ENCODE measurements at regions not wholly inside any gene's neighbourhood (a gene's known extent, or its start where the extent isn't known, plus 50 kb on each side); places are given as distances from the start of the nearest gene placed in this dataset.

- TF ChIP-seq CTCF (IDR thresholded peaks at IDR 0.05) (no peak), NFYB (CRISPR knock-in tag; conservative IDR thresholded peaks at IDR 0.05; ENCODE audit: low read depth) (no peak), ZNF219 (CRISPR knock-in tag; IDR thresholded peaks at IDR 0.05; ENCODE audit: borderline replicate concordance) (no peak), JAZF1 (CRISPR knock-in tag; IDR thresholded peaks at IDR 0.05) (no peak), ZNF512 (CRISPR knock-in tag; IDR thresholded peaks at IDR 0.05; ENCODE audit: borderline replicate concordance) (no peak), ZBTB21 (CRISPR knock-in tag; IDR thresholded peaks at IDR 0.05; ENCODE audit: borderline replicate concordance) (no peak), FOXP4 (CRISPR knock-in tag; IDR thresholded peaks at IDR 0.05) (no peak), EMX1 (CRISPR knock-in tag; IDR thresholded peaks at IDR 0.05) (no peak)
Observed at GRCh38 chr3:87987952-87988351, 70.9 kb downstream of the CGGBP1 start (continued).

GRCh38 chr3:87982421-87982820 lies 76.4 kb downstream of the CGGBP1 start:
- TF ChIP-seq SOX15 (CRISPR knock-in tag; IDR thresholded peaks at IDR 0.05) (no peak), TP53 (CRISPR knock-in tag; IDR thresholded peaks at IDR 0.05) (no peak), ZNF425 (CRISPR knock-in tag; conservative IDR thresholded peaks at IDR 0.05) (no peak)
- Mint-ChIP-seq H3K9me3 (peaks cover 33% of the 10 kb centered on the region), H3K27ac (no peak overlapping the region), H3K4me3 (no peak overlapping the region), H3K4me1 (no peaks in the 10 kb centered on the region), H3K27me3 (ENCODE audit: low read depth) (no peaks in the 10 kb centered on the region; the same call in 1 of the 2 replicates), H3K36me3 (peaks cover 19% of the 10 kb centered on the region)
- ChIA-PET CTCF (interaction anchor here (0.6 kb wide), 1 partner anchor 142 kb away, joined by 3 read pairs; no protein-coding TSS in a partner anchor), POLR2A (no interaction called here)
- DNase-seq (ENCODE audit: low spot score) (no peak), ATAC-seq (no peak)

GRCh38 chr3:87979527-87979926 lies 79.3 kb downstream of the CGGBP1 start:
- no peak overlapping the region for H3K27ac Mint-ChIP-seq
- TF ChIP-seq NR2C2 (CRISPR knock-in tag; IDR thresholded peaks at IDR 0.05) = no peak
- no peak for TF ChIP-seq USF1 (CRISPR knock-in tag; IDR thresholded peaks at IDR 0.05)
- no peak for TF ChIP-seq CTCF (IDR thresholded peaks at IDR 0.05)
- TF ChIP-seq ZNF317 (CRISPR knock-in tag; IDR thresholded peaks at IDR 0.05; ENCODE audit: borderline replicate concordance, low read depth) = no peak
- no peak for TF ChIP-seq KAT7 (CRISPR knock-in tag; IDR thresholded peaks at IDR 0.05; ENCODE audit: borderline replicate concordance)
- no peak for TF ChIP-seq ZBTB21 (CRISPR knock-in tag; IDR thresholded peaks at IDR 0.05; ENCODE audit: borderline replicate concordance)
- TF ChIP-seq E2F4 (CRISPR knock-in tag; IDR thresholded peaks at IDR 0.05; ENCODE audit: borderline replicate concordance, low read depth) = no peak
- TF ChIP-seq ZNF396 (CRISPR knock-in tag; IDR thresholded peaks at IDR 0.05; ENCODE audit: borderline replicate concordance) = no peak
- TF ChIP-seq NFE2L1 (CRISPR knock-in tag; IDR thresholded peaks at IDR 0.05) = no peak
- TF ChIP-seq PREB (CRISPR knock-in tag; IDR thresholded peaks at IDR 0.05; ENCODE audit: borderline replicate concordance) = no peak
- TF ChIP-seq TEAD4 (CRISPR knock-in tag; IDR thresholded peaks at IDR 0.05) = no peak
- no peak for TF ChIP-seq ZNF121 (CRISPR knock-in tag; IDR thresholded peaks at IDR 0.05)
- DNase-seq (ENCODE audit: low spot score) (no peak), ATAC-seq (no peak)
- no peaks in the 10 kb centered on the region for H3K4me1 Mint-ChIP-seq
- H3K27me3 Mint-ChIP-seq (ENCODE audit: low read depth) = no peaks in the 10 kb centered on the region; the same call in 1 of the 2 replicates
- H3K9me3 Mint-ChIP-seq = peaks cover 28% of the 10 kb centered on the region
- H3K36me3 Mint-ChIP-seq = peaks cover 19% of the 10 kb centered on the region
- ChIA-PET CTCF (no interaction called here), POLR2A (no interaction called here)
- no peak overlapping the region for H3K4me3 Mint-ChIP-seq
